Kidney (tissue), 13 donors: ENCODE measurements at regions not wholly inside any gene's neighbourhood (a gene's known extent, or its start where the extent isn't known, plus 50 kb on each side); places are given as distances from the start of the nearest gene placed in this dataset.
"Not testable (repeated sequence)": the region's sequence is repeated elsewhere in the genome, so short reads cannot be mapped to it uniquely, and the experiment has no call there.

Experiments
- DNase-seq, 5 donors: peaks; one replicate each; pipeline ENCODE4 v3.0.0-alpha.2; 2013 to 2020
- FAIRE-seq: peaks from 2 replicates; lab custom pipeline; 2012; peaks lifted over from hg19 to GRCh38; lab: Jason Lieb, UNC
- H3K27ac ChIP-seq, 2 donors: one replicate each; pipeline ENCODE4 v1.7.0; 2013; ENCODE audit warnings: low read depth in 2 of 2, low read length in 2 of 2, inconsistent platforms in 1 of 2
- H3K27me3 ChIP-seq: one replicate; pipeline ENCODE4 v1.7.1; 2013; ENCODE audit warnings: low read length, inconsistent platforms; ENCODE audit not compliant: control insufficient read depth, insufficient read depth
- H3K36me3 ChIP-seq, 3 donors: one replicate each; pipeline versions ENCODE4 v1.7.0 to v1.7.1; 2013; ENCODE audit warnings: low read length in 3 of 3, control low read depth in 1 of 3, inconsistent platforms in 1 of 3; ENCODE audit not compliant: insufficient read depth in 3 of 3, control insufficient read depth in 2 of 3
- H3K4me1 ChIP-seq, 3 donors: one replicate each; pipeline versions ENCODE4 v1.7.0 to v1.7.1; 2013; ENCODE audit warnings: low read length in 3 of 3, inconsistent platforms in 1 of 3, low read depth in 1 of 3; ENCODE audit not compliant: control insufficient read depth in 2 of 3, insufficient read depth in 2 of 3
- H3K4me3 ChIP-seq, 3 donors: one replicate each; pipeline versions ENCODE4 v1.7.0 to v1.8.1; 2013; ENCODE audit warnings: low read length in 3 of 3, control low read depth in 1 of 3, inconsistent platforms in 1 of 3
- H3K9ac ChIP-seq, 3 donors: one replicate each; pipeline versions ENCODE4 v1.7.0 to v1.7.1; 2013; ENCODE audit warnings: low read length in 3 of 3, control low read depth in 1 of 3, inconsistent platforms in 1 of 3
- H3K9me3 ChIP-seq, 3 donors: one replicate each; pipeline versions ENCODE4 v1.7.0 to v1.7.1; 2013; ENCODE audit warnings: low read length in 3 of 3, control low read depth in 1 of 3, inconsistent platforms in 1 of 3; ENCODE audit not compliant: control insufficient read depth in 2 of 3, insufficient read depth in 1 of 3
- CTCF ChIP-seq: IDR thresholded peaks from 3 replicates; pipeline ENCODE4 v1.5.1; 2012; ENCODE audit warnings: mild to moderate bottlenecking, moderate library complexity, borderline replicate concordance; ENCODE audit not compliant: insufficient read depth; ENCODE audit errors: extremely low read depth
- intact Hi-C: fragments of 100-400 bp; cut with DNase I; formaldehyde crosslinking; loops from one replicate; pipeline ENCODE4 v1.11.1; 2022
- donor health status: control.
- donor health status: control.
- donor health status: control.
- donor health status: control.
- donor health status: control.
- donor health status: DM: yes; HTN: yes; CAD: no.
- donor health status: Normal renal cell carcinoma (clear cell type).

- H3K27me3 ChIP-seq = no peaks in the 10 kb centered on the region
- intact Hi-C loops = no loop called here
- FAIRE-seq (no peak), DNase-seq (no peak)
- no peak overlapping the region for H3K9ac ChIP-seq
- no peaks in the 10 kb centered on the region for H3K36me3 ChIP-seq
- no peak for TF ChIP-seq CTCF
- no peak overlapping the region for H3K4me3 ChIP-seq
- H3K4me1 ChIP-seq = no peaks in the 10 kb centered on the region
- no peak overlapping the region for H3K27ac ChIP-seq
- H3K9me3 ChIP-seq = no peaks in the 10 kb centered on the region
These were observed 636.4 kb downstream of the SLC16A7 start for GRCh38 chr12:60231976-60232907.

- H3K4me1 ChIP-seq, H3K27ac ChIP-seq, FAIRE-seq, H3K4me3 ChIP-seq, H3K27me3 ChIP-seq, H3K9ac ChIP-seq, H3K9me3 ChIP-seq, intact Hi-C loops, DNase-seq, H3K36me3 ChIP-seq: not testable (repeated sequence)
These were observed 638.9 kb downstream of the SLC16A7 start for GRCh38 chr12:60234611-60235195.

GRCh38 chr12:60235261-60235660, 639.4 kb downstream of the SLC16A7 start:
- DNase-seq = no peak

GRCh38 chr12:60236416-60236815, 640.6 kb downstream of the SLC16A7 start:
- intact Hi-C loops, H3K27ac ChIP-seq, H3K4me3 ChIP-seq, H3K9ac ChIP-seq, H3K36me3 ChIP-seq, H3K27me3 ChIP-seq, DNase-seq, FAIRE-seq, H3K4me1 ChIP-seq, H3K9me3 ChIP-seq: not testable (repeated sequence)

More at GRCh38 chr12:60235261-60235660, 639.4 kb downstream of the SLC16A7 start:
- no peak for TF ChIP-seq CTCF
- Histone ChIP-seq H3K36me3 (no peaks in the 10 kb centered on the region), H3K4me3 (no peak overlapping the region), H3K4me1 (no peaks in the 10 kb centered on the region), H3K27me3 (no peaks in the 10 kb centered on the region), H3K9ac (no peak overlapping the region), H3K9me3 (no peaks in the 10 kb centered on the region), H3K27ac (no peak overlapping the region)
- intact Hi-C loops = no loop called here
- no peak for FAIRE-seq
